HG02798 (cell line): ENCODE measurements at regions not wholly inside any gene's neighbourhood (a gene's known extent, or its start where the extent isn't known, plus 50 kb on each side); places are given as distances from the start of the nearest gene placed in this dataset.
"Not testable (repeated sequence)": the region's sequence is repeated elsewhere in the genome, so short reads cannot be mapped to it uniquely, and the experiment has no call there.

Experiments
- ATAC-seq: cut with Tn5 transposase; IDR thresholded peaks from one replicate; pipeline ENCODE4 v1.9.1; 2021; ENCODE audit warnings: mild to moderate bottlenecking; ENCODE audit not compliant: unreplicated experiment, poor library complexity

DNA sequence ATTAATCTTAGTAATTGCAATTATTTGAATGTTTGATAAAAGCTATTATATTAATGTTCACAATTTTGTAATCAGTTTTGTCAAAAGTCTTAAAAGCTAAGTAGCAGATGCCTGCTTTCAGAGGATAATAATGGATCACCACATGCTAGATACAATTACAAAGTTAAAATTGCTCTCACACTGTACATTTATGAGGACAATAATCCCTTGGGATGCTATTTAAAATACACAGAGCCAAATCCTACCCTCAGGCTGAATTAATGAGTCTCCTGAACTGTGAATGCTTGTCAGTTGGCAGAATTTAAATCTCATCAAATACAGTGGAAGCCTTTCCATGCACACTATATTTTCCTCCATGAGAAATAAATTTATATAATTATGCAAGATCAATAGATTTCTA lies 153.3 kb upstream of the SYNCRIP start:
- no peak for ATAC-seq

DNA sequence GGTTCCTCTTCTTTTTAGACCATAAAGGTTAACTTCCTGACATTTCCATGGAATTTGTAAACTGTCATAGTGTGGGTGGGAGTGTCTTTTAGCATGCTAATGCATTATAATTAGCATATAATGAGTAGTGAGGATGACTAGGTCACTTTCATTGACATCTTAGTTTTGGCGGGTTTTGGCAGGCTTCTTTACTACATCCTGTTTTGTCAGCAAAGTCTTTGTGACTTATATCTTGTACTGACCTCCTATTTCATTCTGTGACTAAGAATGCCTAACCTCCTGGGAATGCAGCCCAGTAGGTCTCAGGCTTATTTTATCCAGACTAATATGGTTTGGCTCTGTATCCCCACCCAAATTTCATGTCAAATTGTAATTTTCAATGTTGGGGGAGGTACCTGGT lies 149.6 kb upstream of the SYNCRIP start:
- ATAC-seq, result no peak

DNA sequence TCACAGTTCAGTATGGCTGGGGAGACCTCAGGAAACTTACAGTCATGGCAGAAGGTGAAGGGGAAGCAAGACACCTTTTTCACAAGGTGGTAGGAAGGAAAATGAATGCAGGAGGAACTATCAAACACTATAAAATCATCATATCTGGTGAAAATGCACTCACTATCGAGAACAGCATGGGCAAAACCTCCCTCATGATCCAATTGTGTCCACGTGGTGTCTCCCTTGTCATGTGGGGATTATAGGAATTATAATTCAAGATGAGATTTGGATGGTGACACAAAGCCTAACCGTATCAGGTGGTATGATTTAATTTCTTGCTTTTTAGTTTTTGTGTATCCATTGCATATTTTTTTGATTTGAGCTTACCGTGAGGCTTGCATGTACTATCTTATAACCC lies 133.2 kb upstream of the SYNCRIP start:
- no peak for ATAC-seq

DNA sequence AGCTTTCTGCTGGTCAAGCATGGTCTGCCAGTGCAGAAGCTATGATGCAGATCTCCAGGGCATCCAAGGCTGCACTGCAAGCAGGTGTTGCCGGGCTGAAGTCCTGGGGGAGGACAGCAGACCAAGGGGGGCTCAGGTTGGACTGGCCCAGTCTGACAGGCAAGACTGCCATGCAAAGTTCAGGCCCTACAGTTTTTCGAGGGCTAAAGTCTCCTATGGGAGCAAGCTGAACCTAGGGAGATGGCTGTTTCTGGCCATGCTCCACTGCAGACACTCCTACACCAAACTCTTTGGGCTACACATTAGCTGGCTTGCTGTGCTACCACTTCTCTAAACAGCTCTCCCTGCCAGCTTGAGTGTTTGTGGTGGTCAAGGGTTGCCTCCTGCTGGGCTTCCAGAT lies 130.0 kb upstream of the SYNCRIP start:
- ATAC-seq, result no peak

DNA sequence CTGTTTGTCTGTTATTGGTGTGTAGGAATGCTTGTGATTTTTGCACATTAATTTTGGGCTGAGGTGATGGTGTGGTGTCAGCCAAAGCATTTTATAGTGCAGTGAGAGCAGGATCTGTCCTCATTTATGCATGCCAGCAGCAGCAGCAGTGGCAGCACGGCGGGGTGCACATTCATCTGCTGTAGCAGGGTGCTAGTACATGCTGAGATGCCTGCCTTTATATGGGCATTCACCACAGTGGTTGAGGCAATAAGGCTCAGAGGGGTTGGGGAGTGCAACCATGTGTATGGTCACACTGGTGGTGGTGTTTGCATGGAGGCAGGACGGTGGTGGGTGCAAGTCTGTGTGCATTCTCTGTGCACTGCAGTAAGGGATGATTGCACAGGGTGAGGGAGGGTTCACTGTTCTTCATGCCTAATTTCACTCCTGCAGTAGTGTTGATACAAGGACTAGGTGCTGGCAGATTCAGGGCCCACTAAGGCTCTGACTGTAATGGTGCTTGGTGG lies 129.3 kb upstream of the SYNCRIP start:
- ATAC-seq, result no peak

DNA sequence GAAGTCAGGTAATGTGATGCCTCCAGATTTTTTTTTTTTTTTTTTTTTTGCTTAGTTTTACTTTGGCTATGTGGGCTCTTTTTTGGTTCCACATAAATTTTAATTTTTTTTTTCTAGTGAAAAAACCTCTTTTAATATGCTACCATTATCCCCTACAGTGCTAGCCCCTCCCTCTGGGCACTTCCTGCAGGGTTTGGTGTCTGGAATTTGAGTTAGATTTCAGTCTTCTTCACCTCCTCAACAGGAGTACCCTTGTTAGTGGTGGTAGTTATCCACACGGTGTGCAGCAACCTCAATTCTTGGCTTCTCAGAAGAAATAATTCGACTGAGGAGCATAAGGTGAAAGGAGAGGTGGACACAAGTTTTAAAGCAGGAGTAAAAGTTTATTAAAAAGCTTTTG lies 128.8 kb upstream of the SYNCRIP start:
- no peak for ATAC-seq

DNA sequence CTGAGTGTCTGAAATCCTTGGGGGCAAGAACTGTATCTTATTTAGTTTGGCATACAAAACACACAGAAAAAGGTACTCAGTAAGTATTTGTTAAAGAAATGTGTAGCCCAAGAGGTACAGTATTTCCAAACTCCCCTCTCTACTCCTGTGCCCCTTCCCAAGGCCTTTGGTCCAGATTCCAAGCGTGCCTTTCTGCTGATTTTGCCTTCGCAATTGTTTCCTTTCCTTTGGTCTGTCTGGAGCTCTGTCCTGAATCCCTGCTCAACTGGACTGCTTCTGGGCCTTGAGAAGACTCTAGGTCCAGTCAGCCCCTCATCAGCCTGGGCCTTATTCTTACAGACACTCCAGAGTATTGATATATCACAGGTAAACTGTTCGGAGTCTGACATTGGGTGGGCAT lies 122.2 kb upstream of the SYNCRIP start:
- ATAC-seq, result no peak

DNA sequence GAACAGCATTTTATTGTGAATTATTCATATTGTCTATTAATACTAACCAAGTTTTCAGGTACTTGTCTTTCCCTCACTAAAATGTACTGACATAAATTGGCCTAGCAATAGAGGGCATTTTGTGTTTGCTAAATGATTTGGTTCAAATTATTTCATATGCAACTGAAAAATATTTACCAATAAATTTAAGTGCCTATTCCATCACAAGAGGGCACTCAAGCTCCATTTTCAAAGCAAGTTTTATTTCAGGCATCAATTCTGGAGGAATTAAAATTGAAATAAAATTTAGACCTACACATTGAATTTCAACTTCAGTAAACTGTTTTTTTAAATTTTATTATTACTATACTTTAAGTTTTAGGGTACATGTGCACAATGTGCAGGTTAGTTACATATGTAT lies 114.3 kb upstream of the SYNCRIP start:
- ATAC-seq, result no peak

DNA sequence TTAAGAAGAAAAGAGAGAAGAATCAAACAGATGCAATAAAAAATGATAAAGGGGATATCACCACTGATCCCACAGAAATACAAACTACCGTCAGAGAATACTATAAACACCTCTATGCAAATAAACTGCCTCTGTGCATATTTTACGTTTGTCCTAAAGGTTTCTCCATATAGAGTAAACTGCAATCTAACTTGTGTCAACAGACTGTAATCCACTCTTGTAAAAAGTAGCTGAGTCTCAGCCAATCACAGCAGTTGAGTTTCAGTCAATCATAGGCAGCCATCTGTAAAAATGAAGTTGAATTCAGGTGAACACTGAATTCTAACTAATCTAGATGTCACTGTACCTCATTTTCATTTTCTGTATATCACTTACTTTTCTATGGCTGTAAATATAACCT lies 112.2 kb upstream of the SYNCRIP start:
- no peak for ATAC-seq

DNA sequence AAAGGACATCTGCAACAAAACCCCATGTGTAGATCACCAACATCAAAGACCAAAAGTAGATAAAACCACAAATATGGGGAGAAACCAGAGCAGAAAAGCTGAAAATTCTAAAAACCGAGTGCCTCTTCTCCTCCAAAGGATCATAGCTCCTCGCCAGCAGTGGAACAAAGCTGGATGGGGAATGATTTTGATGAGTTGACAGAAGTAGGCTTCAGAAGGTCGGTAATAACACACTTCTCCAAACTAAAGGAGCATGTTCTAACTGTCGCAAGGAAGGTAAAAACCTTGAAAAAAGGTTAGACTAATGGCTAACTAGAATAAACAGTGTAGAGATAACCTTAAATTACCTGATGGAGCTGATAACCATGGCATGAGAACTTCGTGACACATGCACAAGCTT lies 109.9 kb upstream of the SYNCRIP start:
- ATAC-seq, result no peak

DNA sequence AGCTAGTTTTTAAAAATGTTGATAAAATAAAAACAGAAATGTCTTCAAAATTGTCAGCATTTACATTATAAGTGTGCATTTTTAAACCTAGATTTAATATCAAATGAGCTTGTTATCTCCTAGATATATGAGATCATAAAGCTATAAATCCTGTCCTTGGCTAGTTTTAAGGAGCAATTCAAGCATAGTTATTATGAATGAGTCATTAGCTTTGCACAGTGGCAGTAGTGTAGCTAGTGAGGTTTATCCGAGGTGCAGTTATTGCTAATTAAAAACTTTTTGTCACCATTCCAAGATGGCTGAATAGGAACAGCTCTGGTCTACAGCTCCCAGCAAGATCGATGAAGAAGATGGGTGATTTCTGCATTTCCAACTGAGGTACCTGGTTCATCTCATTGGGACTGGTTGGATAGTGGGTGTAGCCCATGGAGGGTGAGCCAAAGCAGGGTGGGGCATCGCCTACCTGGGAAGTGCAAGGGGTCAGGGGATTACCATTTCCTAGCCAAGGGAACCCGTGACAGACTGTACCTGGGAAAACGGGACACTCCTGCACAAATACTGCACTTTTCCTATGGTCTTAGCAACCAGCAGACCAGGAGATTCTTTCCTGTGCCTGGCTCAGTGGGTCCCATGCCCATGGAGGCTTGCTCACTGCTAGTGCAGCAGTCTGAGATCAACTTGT lies 108.8 kb upstream of the SYNCRIP start:
- no peak for ATAC-seq

DNA sequence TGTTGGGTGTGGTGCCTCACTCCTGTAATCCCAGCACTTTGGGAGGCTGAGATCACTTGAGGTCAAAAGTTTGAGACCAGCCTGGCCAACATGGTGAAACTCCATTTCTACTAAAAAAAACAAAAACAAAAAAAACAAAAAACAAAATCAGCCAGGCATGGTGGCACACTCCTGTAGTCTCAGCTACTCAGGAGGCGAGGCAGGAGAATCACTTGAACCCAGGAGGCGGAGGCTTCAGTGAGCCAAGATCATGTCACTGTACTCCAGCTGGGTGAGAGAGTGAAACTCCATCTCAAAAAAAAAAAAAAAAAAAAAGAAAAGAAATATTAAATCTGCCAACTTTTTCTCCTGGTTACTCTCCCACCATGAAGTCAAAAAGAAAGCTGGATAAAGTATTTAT lies 107.5 kb upstream of the SYNCRIP start:
- ATAC-seq, result not testable (repeated sequence)

DNA sequence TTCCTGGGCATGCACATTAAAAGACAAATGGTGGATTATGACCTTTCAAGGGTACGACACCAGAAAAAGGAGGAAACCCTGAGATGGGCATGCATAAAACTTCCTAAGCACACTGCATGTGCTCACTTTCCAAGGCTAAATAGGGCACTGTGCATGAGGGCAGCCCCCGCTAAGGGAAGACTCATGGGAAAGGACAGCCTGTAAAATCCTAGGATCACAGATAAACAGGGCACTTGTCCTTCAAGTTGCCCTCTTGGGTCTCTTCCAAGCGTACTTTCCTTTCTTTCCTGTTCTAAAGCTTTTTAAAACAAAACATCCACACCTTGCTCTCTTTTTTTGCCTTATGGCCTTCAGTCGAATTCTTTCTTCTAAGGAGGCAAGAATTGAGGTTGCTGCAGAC lies 106.5 kb upstream of the SYNCRIP start:
- ATAC-seq, result no peak

DNA sequence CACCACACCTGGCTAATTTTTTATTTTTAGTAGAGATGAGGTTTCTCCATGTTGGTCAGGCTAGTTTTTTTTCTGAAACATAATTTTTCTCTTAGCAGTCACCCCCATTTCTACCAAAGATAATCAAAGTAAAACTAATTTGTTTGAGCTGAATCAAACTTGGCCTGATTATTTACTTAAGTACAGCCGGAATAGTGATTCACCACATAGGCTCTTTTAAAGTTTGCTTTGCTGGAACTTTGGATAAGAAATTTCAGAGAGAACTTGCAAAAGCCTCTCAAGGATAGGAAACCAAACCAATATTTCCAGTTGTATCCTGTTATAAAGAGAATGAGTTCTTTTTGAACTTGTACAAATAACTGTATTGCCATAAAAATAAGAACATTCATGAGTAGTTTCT lies 105.0 kb upstream of the SYNCRIP start:
- ATAC-seq, result no peak

DNA sequence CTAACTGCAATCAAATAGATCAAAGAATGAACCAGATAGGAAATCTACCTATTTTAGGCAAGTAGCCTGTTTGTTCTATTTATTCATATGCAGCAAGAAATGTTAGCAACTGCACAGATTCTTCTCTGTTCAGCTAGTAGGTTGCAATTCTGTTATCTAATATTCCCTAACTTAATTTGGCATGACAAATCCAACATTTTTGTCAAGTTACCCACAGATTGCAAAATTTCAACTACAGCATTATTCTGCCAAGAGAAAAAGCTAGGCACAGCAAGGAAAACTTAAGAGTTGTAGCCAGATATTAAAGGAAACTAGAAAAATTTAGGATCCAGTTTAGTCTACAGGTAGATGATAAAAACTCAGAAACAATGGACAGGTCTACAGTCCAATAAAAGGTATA lies 104.4 kb upstream of the SYNCRIP start:
- no peak for ATAC-seq

DNA sequence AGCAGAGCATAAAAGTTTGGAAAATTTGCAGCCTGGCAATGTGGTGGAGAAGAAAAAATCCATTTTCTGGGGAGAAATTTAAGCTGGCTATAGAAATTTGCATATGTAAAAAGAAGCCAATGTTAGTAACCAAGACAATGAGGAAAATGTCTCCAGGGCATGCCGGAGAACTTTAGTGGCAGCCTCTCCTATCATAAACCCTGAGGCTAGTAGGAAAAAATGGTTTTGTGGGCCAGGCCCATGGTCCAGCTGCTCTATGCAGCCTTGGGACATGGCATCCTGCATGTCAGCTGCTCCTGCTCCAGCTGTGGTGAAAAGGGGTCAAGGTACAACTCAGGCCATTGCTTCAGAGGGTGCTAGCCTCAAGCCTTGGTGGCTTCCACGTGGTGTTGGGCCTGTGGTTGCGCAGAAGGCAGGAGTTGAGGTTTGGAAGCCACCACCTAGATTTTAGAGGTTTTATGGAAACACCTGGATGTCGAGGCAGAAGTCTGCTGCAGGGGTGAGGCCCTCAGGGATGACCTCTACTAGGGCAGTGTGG lies 101.8 kb upstream of the SYNCRIP start:
- no peak for ATAC-seq

DNA sequence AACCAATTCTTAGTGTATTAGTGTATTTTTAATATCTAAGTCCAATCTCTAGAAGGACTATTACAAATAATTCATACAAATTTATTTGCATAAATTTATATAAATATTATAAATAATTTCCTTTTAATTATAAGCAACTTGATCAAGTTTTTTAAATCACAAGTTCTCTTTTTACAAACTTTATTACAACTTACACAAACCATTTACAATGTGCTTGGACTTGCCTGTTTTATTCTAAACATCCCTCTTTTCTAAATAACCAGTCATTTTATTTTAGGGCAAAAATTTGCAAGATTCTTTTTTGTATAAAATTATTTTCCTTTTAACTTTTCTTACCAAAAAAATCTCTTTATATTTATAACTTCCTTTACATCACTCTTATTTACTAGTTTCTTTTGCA lies 83.5 kb upstream of the SYNCRIP start:
- ATAC-seq, result no peak

DNA sequence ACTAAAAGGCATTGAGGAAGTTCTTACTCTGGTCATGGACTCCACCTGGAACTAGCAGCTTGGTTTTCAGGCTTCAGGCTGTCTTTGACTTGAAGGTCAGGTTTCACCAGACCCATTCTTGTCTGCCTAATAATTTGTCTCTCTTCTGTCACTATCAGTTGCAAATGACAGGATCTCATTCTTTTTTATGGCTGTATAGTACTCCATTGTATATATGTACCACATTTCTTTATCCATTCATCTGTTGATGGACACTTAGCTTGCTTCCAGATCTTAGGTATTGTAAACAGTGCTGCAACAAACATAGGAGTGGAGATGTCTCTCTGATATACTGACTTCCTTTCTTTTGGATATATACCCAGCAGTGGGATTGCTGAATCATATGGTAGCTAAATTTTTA lies 73.1 kb upstream of the SYNCRIP start:
- no peak for ATAC-seq

DNA sequence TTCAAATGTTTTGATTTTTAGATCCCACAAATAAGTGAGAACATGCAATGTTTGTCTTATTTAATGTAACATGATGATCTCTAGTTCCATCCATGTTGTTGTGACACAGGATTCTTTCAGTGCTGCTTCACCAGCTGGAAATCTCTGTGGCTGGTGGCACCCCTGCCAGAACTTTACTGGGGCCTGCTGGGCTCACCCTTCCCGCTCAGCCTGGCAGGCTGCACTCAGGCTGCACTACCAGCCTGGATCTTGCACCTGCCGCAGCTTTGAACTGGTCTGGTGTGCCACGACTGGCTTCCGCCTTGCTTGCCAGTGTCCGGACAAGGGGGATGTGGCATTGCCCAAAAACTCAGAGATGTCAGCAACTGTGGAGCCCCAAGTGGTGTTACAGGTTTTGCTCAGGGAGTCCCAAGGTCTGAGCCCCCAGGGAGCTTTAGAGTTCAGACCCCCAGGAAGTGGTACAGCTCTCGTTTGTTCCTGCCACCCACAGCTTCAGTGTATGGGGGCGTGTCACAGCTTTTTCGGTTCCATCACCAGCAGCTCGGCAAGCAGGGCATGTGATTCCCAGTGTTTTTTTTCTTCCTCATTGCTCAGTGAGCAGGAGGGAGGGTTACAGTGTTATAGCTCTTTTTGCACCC lies 72.3 kb upstream of the SYNCRIP start:
- no peak for ATAC-seq

DNA sequence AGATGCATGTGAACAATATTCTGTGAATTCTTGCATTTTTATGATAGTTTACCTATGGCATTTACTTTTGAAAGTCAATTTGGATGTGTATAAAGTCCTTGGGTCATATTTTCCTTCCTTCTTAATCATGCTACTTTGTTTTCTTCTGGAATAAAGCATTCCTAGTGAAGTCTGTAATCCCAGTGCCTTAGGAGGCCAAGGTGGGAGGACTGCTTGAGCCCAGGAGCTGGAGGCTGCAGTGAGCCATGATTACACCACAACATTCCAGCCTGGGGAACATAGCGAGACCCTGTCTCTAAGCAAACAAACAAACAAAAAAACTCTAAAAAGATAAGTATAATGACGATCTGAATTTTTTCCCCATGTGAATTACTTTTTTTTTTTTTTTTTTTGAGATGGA lies 69.7 kb upstream of the SYNCRIP start:
- ATAC-seq, result no peak

DNA sequence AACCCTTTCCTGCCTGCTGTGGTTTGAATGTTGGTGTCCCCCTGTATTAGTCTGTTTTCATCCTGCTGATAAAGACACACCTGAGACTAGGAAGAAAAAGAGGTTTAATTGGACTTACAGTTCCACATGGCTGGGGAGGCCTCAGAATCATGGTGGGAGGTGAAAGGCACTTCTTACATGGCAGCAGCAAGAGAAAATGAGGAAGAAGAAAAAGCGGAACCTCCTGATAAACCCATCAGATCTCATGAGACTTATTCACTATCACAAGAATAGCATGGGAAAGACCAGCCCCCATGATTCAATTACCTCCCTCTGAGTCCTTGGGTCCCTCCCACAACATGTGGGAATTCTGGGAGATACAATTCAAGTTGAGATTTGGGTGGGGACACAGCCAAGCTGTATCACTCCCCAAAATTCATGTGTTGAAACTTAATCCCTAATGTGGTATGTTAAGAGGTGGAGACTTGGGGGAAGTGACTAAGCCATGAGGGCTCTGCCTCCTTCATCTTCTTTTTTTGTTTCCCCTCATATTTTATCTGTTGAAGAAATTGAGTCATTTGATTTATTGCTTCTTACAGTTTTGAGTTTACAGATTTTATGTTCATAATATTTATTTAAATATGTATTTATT lies 64.9 kb upstream of the SYNCRIP start:
- ATAC-seq, result not testable (repeated sequence)

DNA sequence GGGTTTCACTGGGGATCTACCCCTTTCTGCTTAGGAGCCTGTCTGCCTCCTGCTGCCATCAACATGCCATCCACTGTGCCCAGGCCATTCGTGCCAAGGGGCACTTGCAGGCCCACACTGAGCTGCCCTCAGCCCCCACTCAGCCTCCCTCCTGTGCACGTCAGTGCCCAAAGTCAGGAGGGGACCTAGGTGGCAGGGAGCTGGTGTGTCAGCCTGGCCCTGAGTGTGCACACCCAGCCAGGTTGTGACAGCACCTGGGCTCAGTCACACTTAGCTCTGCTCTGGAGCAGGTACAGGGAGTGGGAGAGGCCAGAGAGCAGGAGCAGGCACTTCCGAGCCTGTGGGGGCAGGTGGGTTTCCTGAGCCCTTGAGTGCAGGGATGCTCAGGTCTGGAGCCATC lies 63.6 kb upstream of the SYNCRIP start:
- no peak for ATAC-seq
